HEK293 (cell line): ENCODE measurements at regions not wholly inside any gene's neighbourhood (a gene's known extent, or its start where the extent isn't known, plus 50 kb on each side); places are given as distances from the start of the nearest gene placed in this dataset.

Source experiments
- CTCF ChIA-PET: fragments of 350-600 bp; formaldehyde crosslinking; extraction: SDS; loops from one replicate; lab custom pipeline; 2021; ENCODE audit warnings: antibody characterized with exemption; lab: Yijun Ruan, JAX
- POLR2A ChIA-PET: fragments of 300-600 bp; formaldehyde crosslinking; extraction: SDS; loops from one replicate; lab custom pipeline; 2020; ENCODE audit warnings: antibody characterized with exemption, inconsistent platforms; lab: Yijun Ruan, JAX
- H3K27ac ChIP-seq: fragments of 200-500 bp; sonication (Bioruptor generic); 2 replicates; pipeline ENCODE4 v1.5.1; 2014; ENCODE audit warnings: low read depth, low read length, control low read depth, inconsistent platforms; ENCODE audit errors: extremely low read depth
- H3K36me3 ChIP-seq, 2 experiments: fragments of 200-500 bp in 1 of 2; sonication (Bioruptor generic) in 1 of 2; 1 replicate in 1 of 2; 2 replicates in 1 of 2; pipeline ENCODE4 v1.5.1; 2014 to 2017; ENCODE audit warnings: inconsistent platforms in 2 of 2, low read length in 2 of 2; ENCODE audit not compliant: control insufficient read depth in 2 of 2, insufficient read depth in 1 of 2
- H3K4me1 ChIP-seq: fragments of 200-500 bp; sonication (Bioruptor generic); 2 replicates; pipeline ENCODE4 v1.5.1; 2014; ENCODE audit warnings: mild to moderate bottlenecking, low read length, inconsistent platforms; ENCODE audit not compliant: control insufficient read depth, insufficient read depth
- H3K4me3 ChIP-seq: 2 replicates; pipeline ENCODE4 v1.5.1; 2011; ENCODE audit warnings: low read depth, mild to moderate bottlenecking, control low read depth, low read length, moderate library complexity
- H3K9me3 ChIP-seq: fragments of 200-500 bp; sonication (Bioruptor generic); 2 replicates; pipeline ENCODE4 v1.5.1; 2014; ENCODE audit warnings: low read depth, low read length, inconsistent platforms; ENCODE audit not compliant: control insufficient read depth, insufficient read depth
- HOXC10 ChIP-seq: sonication (generic); formaldehyde crosslinking; IDR thresholded peaks from 2 replicates; pipeline ENCODE4 v1.8.1; 2023; ENCODE audit warnings: mild to moderate bottlenecking, missing genetic modification reagents
- MZF1 ChIP-seq: fragments of 450-650 bp; formaldehyde crosslinking; IDR thresholded peaks from 2 replicates; pipeline ENCODE4 v1.5.1; 2017; ENCODE audit warnings: missing biosample characterization, missing genetic modification characterization, borderline replicate concordance
- PRDM2 ChIP-seq: fragments of 450-650 bp; formaldehyde crosslinking; IDR thresholded peaks from 2 replicates; pipeline ENCODE4 v1.5.1; 2016; ENCODE audit warnings: missing biosample characterization, missing genetic modification characterization, borderline replicate concordance
- REPIN1 ChIP-seq: fragments of 450-650 bp; formaldehyde crosslinking; IDR thresholded peaks from 2 replicates; pipeline ENCODE4 v1.5.1; 2017; ENCODE audit warnings: missing biosample characterization, missing genetic modification characterization, low read depth
- REST ChIP-seq: fragments of 450-650 bp; formaldehyde crosslinking; IDR thresholded peaks from 2 replicates; pipeline ENCODE4 v1.5.1; 2016; ENCODE audit warnings: missing biosample characterization, missing genetic modification characterization
- TCF7L2 ChIP-seq: IDR thresholded peaks from 2 replicates; pipeline ENCODE4 v1.6.1; 2011; ENCODE audit warnings: low read depth, mild to moderate bottlenecking, inconsistent platforms, low read length, moderate library complexity, borderline replicate concordance
- ZBTB21 ChIP-seq: fragments of 450-650 bp; formaldehyde crosslinking; IDR thresholded peaks from 2 replicates; pipeline ENCODE4 v1.5.1; 2017; ENCODE audit warnings: missing biosample characterization, missing genetic modification characterization
- ZNF404 ChIP-seq: fragments of 450-650 bp; formaldehyde crosslinking; IDR thresholded peaks from 2 replicates; pipeline ENCODE4 v1.5.1; 2017; ENCODE audit warnings: missing biosample characterization, missing genetic modification characterization
- ZNF48 ChIP-seq: fragments of 450-650 bp; formaldehyde crosslinking; IDR thresholded peaks from 2 replicates; pipeline ENCODE4 v1.5.1; 2016; ENCODE audit warnings: missing biosample characterization, missing genetic modification characterization
- ZNF544 ChIP-seq: fragments of 450-650 bp; formaldehyde crosslinking; IDR thresholded peaks from 2 replicates; pipeline ENCODE4 v1.5.0; 2017; ENCODE audit warnings: missing biosample characterization, missing genetic modification characterization
- ZNF558 ChIP-seq: fragments of 450-650 bp; formaldehyde crosslinking; IDR thresholded peaks from 2 replicates; pipeline ENCODE4 v1.5.1; 2016; ENCODE audit warnings: missing biosample characterization, missing genetic modification characterization
- ZNF639 ChIP-seq: fragments of 450-650 bp; formaldehyde crosslinking; IDR thresholded peaks from 2 replicates; pipeline ENCODE4 v1.5.1; 2016; ENCODE audit warnings: missing biosample characterization, missing genetic modification characterization
- ZNF704 ChIP-seq: fragments of 450-650 bp; formaldehyde crosslinking; IDR thresholded peaks from 2 replicates; pipeline ENCODE4 v1.5.1; 2016; ENCODE audit warnings: missing biosample characterization, missing genetic modification characterization
- ZNF776 ChIP-seq: fragments of 450-650 bp; formaldehyde crosslinking; IDR thresholded peaks from 2 replicates; pipeline ENCODE4 v1.5.0; 2017; ENCODE audit warnings: missing biosample characterization, missing genetic modification characterization, borderline replicate concordance
- TF ChIP-seq, protein P1 (sequence below): fragments of 450-650 bp; formaldehyde crosslinking; IDR thresholded peaks from 2 replicates; pipeline ENCODE4 v1.5.1; 2016; ENCODE audit warnings: missing biosample characterization, missing genetic modification characterization

DNA sequence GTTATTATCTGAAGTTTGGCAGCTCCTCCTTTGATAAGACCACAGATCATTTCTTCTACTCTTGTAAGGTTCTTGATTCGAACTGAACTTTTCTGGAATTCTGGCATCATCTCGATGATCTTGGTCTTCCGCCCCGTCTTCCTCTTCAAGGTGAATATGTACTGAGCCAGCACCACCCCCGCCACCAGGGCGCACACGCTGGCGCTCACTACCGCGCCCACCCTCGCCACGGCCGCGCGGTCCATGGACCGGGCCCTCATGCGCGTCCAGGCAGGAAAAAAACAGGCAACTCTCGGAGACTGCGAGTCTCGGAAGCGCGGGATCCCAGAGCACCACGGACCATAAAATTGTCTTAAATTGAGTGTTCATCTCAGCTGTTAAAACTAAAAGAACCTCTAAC, 458.4 kb upstream of the NDST3 start:
- CTCF ChIA-PET, result no interaction called here
- Histone ChIP-seq H3K9me3 (no peaks in the 10 kb centered on the region), H3K4me3 (no peak overlapping the region), H3K36me3 (no peaks in the 10 kb centered on the region)
- POLR2A ChIA-PET, result no interaction called here
- TF ChIP-seq ZNF639 (tag by site-specific recombination), result no peak
- no peak for TF ChIP-seq ZNF776
- TF ChIP-seq ZNF404, result no peak
- TF ChIP-seq ZNF544, result no peak
- TF ChIP-seq PRDM2 (tag by site-specific recombination), result no peak
- TF ChIP-seq, all 188 proteins: peak for 0
- no peaks in the 10 kb centered on the region for H3K4me1 ChIP-seq
- H3K27ac ChIP-seq, result no peak overlapping the region

DNA sequence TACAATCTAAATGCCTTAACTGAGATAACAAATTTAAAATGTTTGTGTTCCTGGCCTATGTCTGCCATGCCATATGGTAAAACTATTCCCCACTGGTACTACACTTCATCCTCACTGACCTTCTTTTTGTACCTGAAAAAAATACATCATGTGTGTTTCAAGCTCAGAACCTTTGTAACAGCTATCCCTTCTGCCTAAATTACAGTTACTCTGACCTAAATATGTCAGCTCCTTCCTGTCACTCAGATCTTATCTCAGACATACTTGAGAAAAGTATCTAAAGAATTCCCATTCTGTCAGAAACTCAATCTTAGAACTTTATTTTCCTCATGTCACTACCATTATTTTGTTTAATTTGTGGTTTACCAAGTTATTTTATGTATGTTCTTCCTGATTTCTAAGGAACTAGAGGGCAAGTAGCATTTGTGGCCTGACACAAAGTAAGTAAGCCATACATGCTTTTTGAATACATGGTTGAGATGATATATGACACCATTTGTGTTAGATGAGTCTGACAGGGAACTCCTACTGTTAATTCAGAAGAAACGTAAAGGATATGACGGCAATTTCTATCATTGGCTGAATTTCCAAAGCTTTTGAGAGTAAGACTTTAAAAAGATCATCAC, 456.5 kb upstream of the NDST3 start:
- no peak overlapping the region for H3K27ac ChIP-seq
- CTCF ChIA-PET, result no interaction called here

More for the DNA sequence above, 456.5 kb upstream of the NDST3 start:
- POLR2A ChIA-PET, result no interaction called here
- TF ChIP-seq ZNF704 (tag by site-specific recombination) (no peak), ZNF48 (tag by site-specific recombination) (no peak), MZF1 (tag by site-specific recombination) (no peak), TCF7L2 (no peak), ZNF558 (tag by site-specific recombination) (no peak), REST (tag by site-specific recombination) (no peak), ZBTB21 (no peak), ZNF639 (tag by site-specific recombination) (no peak), REPIN1 (tag by site-specific recombination) (no peak), HOXC10 (CRISPR knock-in tag) (no peak)
- TF ChIP-seq, protein P1, sequence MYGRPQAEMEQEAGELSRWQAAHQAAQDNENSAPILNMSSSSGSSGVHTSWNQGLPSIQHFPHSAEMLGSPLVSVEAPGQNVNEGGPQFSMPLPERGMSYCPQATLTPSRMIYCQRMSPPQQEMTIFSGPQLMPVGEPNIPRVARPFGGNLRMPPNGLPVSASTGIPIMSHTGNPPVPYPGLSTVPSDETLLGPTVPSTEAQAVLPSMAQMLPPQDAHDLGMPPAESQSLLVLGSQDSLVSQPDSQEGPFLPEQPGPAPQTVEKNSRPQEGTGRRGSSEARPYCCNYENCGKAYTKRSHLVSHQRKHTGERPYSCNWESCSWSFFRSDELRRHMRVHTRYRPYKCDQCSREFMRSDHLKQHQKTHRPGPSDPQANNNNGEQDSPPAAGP (tag by site-specific recombination), result no peak
- TF ChIP-seq, all 188 proteins: peak for 0
- no peaks in the 10 kb centered on the region for H3K4me1 ChIP-seq
- no peaks in the 10 kb centered on the region for H3K9me3 ChIP-seq
- no peaks in the 10 kb centered on the region for H3K36me3 ChIP-seq
- H3K4me3 ChIP-seq, result no peak overlapping the region
